ENCODE measurements at regions not wholly inside any gene's neighbourhood (a gene's known extent, or its start where the extent isn't known, plus 50 kb on each side); places are given as distances from the start of the nearest gene placed in this dataset.

GRCh38 chr2:157150747-157151146, 106.8 kb upstream of the GALNT5 start:
- no peak for DNase-seq (ENCODE audit: low read depth in 2 of 2)

- no peak for DNase-seq (ENCODE audit: low read depth in 2 of 2)
Observed at GRCh38 chr2:157152362-157152761, 105.1 kb upstream of the GALNT5 start.

- DNase-seq (ENCODE audit: low read depth in 2 of 2): no peak
Observed at GRCh38 chr2:157155992-157156391, 101.5 kb upstream of the GALNT5 start.

GRCh38 chr2:157158111-157158510, 99.4 kb upstream of the GALNT5 start:
- DNase-seq (ENCODE audit: low read depth in 2 of 2): no peak

GRCh38 chr2:157159221-157159934, 98.1 kb upstream of the GALNT5 start:
- DNase-seq (ENCODE audit: low read depth in 2 of 2): no peak

- no peak for DNase-seq (ENCODE audit: low read depth in 2 of 2)
Observed at GRCh38 chr2:157160111-157160510, 97.4 kb upstream of the GALNT5 start.

- no peak for DNase-seq (ENCODE audit: low read depth in 2 of 2)
Observed at GRCh38 chr2:157164370-157164769, 93.1 kb upstream of the GALNT5 start.

GRCh38 chr2:157164891-157165290, 92.6 kb upstream of the GALNT5 start:
- DNase-seq (ENCODE audit: low read depth in 2 of 2): no peak

- no peak for DNase-seq (ENCODE audit: low read depth in 2 of 2)
Observed at GRCh38 chr2:157168501-157168900, 89.0 kb upstream of the GALNT5 start.

GRCh38 chr2:157169889-157170288, 87.6 kb upstream of the GALNT5 start:
- DNase-seq (ENCODE audit: low read depth in 2 of 2): no peak

GRCh38 chr2:157170299-157170698, 87.2 kb upstream of the GALNT5 start:
- no peak for DNase-seq (ENCODE audit: low read depth in 2 of 2)

- no peak for DNase-seq (ENCODE audit: low read depth in 2 of 2)
Observed at GRCh38 chr2:157172239-157172638, 85.3 kb upstream of the GALNT5 start.

- no peak for DNase-seq (ENCODE audit: low read depth in 2 of 2)
Observed at GRCh38 chr2:157172866-157173578, 84.5 kb upstream of the GALNT5 start.

- peak; percentile 97 to 98 for DNase-seq (ENCODE audit: low read depth in 2 of 2)
Observed at GRCh38 chr2:157173740-157174184, 83.7 kb upstream of the GALNT5 start.

- DNase-seq (ENCODE audit: low read depth in 2 of 2): no peak
Observed at GRCh38 chr2:157174321-157174720, 83.2 kb upstream of the GALNT5 start.

- no peak for DNase-seq (ENCODE audit: low read depth in 2 of 2)
Observed at GRCh38 chr2:157176602-157177001, 80.9 kb upstream of the GALNT5 start.

GRCh38 chr2:157178874-157179273, 78.6 kb upstream of the GALNT5 start:
- no peak for DNase-seq (ENCODE audit: low read depth in 2 of 2)

GRCh38 chr2:157179324-157180105, 78.0 kb upstream of the GALNT5 start:
- DNase-seq (ENCODE audit: low read depth in 2 of 2): no peak

GRCh38 chr2:157180359-157180758, 77.1 kb upstream of the GALNT5 start:
- DNase-seq (ENCODE audit: low read depth in 2 of 2): no peak

GRCh38 chr2:157181234-157181633, 76.3 kb upstream of the GALNT5 start:
- no peak for DNase-seq (ENCODE audit: low read depth in 2 of 2)

- no peak for DNase-seq (ENCODE audit: low read depth in 2 of 2)
Observed at GRCh38 chr2:157182204-157182709, 75.2 kb upstream of the GALNT5 start.

- peak in 1 of 2 experiments; percentile 43 for DNase-seq (ENCODE audit: low read depth in 2 of 2)
Observed at GRCh38 chr2:157182834-157183396, 74.6 kb upstream of the GALNT5 start.

All from fibroblast of skin of left biceps (primary cell).